Astrocyte (in vitro differentiated cells and primary cell): ENCODE measurements at regions not wholly inside any gene's neighbourhood (a gene's known extent, or its start where the extent isn't known, plus 50 kb on each side); places are given as distances from the start of the nearest gene placed in this dataset.

Experiments used
- DNase-seq: peaks from one replicate; pipeline ENCODE4 v3.0.0-alpha.2; 2010; ENCODE audit warnings: low read depth
- FAIRE-seq: peaks from 2 replicates; lab custom pipeline; 2011; peaks lifted over from hg19 to GRCh38; lab: Jason Lieb, UNC
- H2AFZ ChIP-seq: 2 replicates; pipeline ENCODE4 v1.6.0; 2012; ENCODE audit warnings: low read depth, low read length, inconsistent platforms
- H3K27ac ChIP-seq: 2 replicates; pipeline ENCODE4 v1.5.1; 2011; ENCODE audit warnings: low read depth, low read length, inconsistent platforms
- H3K27me3 ChIP-seq: 2 replicates; pipeline ENCODE4 v1.6.0; 2011; ENCODE audit warnings: low read length, inconsistent platforms; ENCODE audit not compliant: insufficient read depth
- H3K36me3 ChIP-seq: 2 replicates; pipeline ENCODE4 v1.5.1; 2011; ENCODE audit warnings: low read length, inconsistent platforms; ENCODE audit not compliant: insufficient read depth
- H3K4me1 ChIP-seq: 2 replicates; pipeline ENCODE4 v1.5.1; 2011; ENCODE audit warnings: low read length, inconsistent platforms; ENCODE audit not compliant: insufficient read depth
- H3K4me2 ChIP-seq: 2 replicates; pipeline ENCODE4 v1.6.0; 2012; ENCODE audit warnings: low read length, inconsistent platforms
- H3K4me3 ChIP-seq: 2 replicates; pipeline ENCODE4 v1.5.1; 2011; ENCODE audit warnings: low read depth, mild to moderate bottlenecking, low read length, inconsistent platforms; ENCODE audit not compliant: insufficient read depth
- H3K79me2 ChIP-seq: 2 replicates; pipeline ENCODE4 v1.6.0; 2012; ENCODE audit warnings: mild to moderate bottlenecking, low read length, inconsistent platforms; ENCODE audit not compliant: insufficient read depth
- H3K9ac ChIP-seq: 2 replicates; pipeline ENCODE4 v1.6.0; 2012; ENCODE audit warnings: mild to moderate bottlenecking, low read length, inconsistent platforms
- H3K9me3 ChIP-seq: 2 replicates; pipeline ENCODE4 v1.5.1; 2012; ENCODE audit warnings: low read depth, mild to moderate bottlenecking, low read length, inconsistent platforms; ENCODE audit not compliant: insufficient read depth
- H4K20me1 ChIP-seq: 2 replicates; pipeline ENCODE4 v1.6.0; 2012; ENCODE audit warnings: low read length, inconsistent platforms; ENCODE audit not compliant: insufficient read depth
- H3K27ac Mint-ChIP-seq: one replicate; pipeline ENCODE4 v1.8.0; 2021; ENCODE audit warnings: mild to moderate bottlenecking, mixed read lengths; ENCODE audit not compliant: unreplicated experiment
- H3K27me3 Mint-ChIP-seq: one replicate; pipeline ENCODE4 v1.8.0; 2021; ENCODE audit warnings: low read depth, mixed read lengths; ENCODE audit not compliant: unreplicated experiment
- H3K36me3 Mint-ChIP-seq: one replicate; pipeline ENCODE4 v1.8.0; 2021; ENCODE audit warnings: low read depth, mixed read lengths; ENCODE audit not compliant: unreplicated experiment
- H3K4me1 Mint-ChIP-seq: one replicate; pipeline ENCODE4 v1.8.0; 2021; ENCODE audit warnings: low read depth, mixed read lengths; ENCODE audit not compliant: unreplicated experiment
- H3K4me3 Mint-ChIP-seq: one replicate; pipeline ENCODE4 v1.8.0; 2021; ENCODE audit warnings: mild to moderate bottlenecking, moderate library complexity, mixed read lengths; ENCODE audit not compliant: unreplicated experiment
- H3K9me3 Mint-ChIP-seq: one replicate; pipeline ENCODE4 v1.8.0; 2021; ENCODE audit warnings: mild to moderate bottlenecking, mixed read lengths; ENCODE audit not compliant: unreplicated experiment
- EZH2 ChIP-seq: IDR thresholded peaks from 2 replicates; pipeline ENCODE4 v1.6.1; 2012; ENCODE audit warnings: mild to moderate bottlenecking, low read length, inconsistent platforms; ENCODE audit not compliant: insufficient read depth
- TF ChIP-seq, protein P1 (sequence below): IDR thresholded peaks from 2 replicates; pipeline ENCODE4 v1.5.1; 2011; ENCODE audit warnings: low read depth, mild to moderate bottlenecking, inconsistent platforms, low read length, moderate library complexity; ENCODE audit not compliant: insufficient read depth

DNA sequence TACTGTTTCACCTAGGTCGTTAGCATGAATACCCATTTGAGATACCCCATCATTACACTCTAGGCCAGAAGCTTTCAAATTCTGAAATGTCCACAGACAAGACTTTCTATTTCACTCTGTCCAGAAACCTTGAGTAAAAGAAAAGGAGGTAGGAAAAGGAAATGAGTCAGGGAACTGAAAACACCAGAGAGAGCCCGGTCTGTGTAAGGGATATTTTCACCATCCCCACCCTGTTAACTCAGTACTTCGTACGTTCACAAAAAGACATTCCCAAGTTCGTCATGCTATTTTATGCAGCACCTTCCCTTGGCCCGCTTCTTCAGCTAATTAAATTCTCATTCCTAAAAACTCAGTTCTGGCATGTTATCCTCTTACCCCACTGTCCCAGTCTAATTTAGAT, 89.4 kb upstream of the SOX2 start:
- H3K27me3 Mint-ChIP-seq: no peaks in the 10 kb centered on the region
- peak overlapping the region; percentile 43 for H2AFZ ChIP-seq
- H3K4me3 Mint-ChIP-seq: no peak overlapping the region
- H3K27ac Mint-ChIP-seq: peak overlapping the region; percentile 37
- peak overlapping the region; percentile 74 for H3K4me2 ChIP-seq
- TF ChIP-seq EZH2: no peak
- TF ChIP-seq, protein P1, sequence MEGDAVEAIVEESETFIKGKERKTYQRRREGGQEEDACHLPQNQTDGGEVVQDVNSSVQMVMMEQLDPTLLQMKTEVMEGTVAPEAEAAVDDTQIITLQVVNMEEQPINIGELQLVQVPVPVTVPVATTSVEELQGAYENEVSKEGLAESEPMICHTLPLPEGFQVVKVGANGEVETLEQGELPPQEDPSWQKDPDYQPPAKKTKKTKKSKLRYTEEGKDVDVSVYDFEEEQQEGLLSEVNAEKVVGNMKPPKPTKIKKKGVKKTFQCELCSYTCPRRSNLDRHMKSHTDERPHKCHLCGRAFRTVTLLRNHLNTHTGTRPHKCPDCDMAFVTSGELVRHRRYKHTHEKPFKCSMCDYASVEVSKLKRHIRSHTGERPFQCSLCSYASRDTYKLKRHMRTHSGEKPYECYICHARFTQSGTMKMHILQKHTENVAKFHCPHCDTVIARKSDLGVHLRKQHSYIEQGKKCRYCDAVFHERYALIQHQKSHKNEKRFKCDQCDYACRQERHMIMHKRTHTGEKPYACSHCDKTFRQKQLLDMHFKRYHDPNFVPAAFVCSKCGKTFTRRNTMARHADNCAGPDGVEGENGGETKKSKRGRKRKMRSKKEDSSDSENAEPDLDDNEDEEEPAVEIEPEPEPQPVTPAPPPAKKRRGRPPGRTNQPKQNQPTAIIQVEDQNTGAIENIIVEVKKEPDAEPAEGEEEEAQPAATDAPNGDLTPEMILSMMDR: no peak
- H3K4me3 ChIP-seq: peak overlapping the region; percentile 24
- H3K9me3 Mint-ChIP-seq: no peaks in the 10 kb centered on the region
- FAIRE-seq: no peak
- no peaks in the 10 kb centered on the region for H3K79me2 ChIP-seq
- no peak overlapping the region for H3K27ac ChIP-seq
- DNase-seq: peak; percentile 64
- H3K36me3 ChIP-seq: no peaks in the 10 kb centered on the region
- peaks cover 28% of the 10 kb centered on the region for H3K4me1 Mint-ChIP-seq
- H4K20me1 ChIP-seq: no peaks in the 10 kb centered on the region
- no peaks in the 10 kb centered on the region for H3K27me3 ChIP-seq
- no peak overlapping the region for H3K9ac ChIP-seq
- H3K9me3 ChIP-seq: no peaks in the 10 kb centered on the region
- H3K4me1 ChIP-seq: peaks cover 10% of the 10 kb centered on the region
- H3K36me3 Mint-ChIP-seq: no peaks in the 10 kb centered on the region

DNA sequence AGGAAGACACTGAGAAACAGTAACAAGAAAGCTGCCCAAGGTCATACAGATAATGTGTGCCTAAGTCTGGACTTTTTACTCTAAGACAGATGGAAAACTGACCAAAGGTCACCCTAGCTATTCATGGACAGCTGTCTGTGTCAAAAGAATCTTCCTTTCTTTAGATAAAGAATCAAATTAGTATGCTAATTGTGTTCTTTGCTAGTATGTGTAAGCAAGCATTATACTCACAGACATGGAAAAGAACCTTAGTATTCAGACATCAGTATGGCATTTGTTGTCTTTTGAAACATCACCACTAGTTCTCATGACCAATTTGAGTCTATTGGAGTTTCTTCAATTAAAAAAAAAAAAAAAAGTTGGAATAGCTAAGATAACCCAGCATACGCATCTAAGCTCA, 91.8 kb upstream of the SOX2 start:
- Histone ChIP-seq H3K4me3 (no peak overlapping the region), H4K20me1 (no peaks in the 10 kb centered on the region), H2AFZ (no peak overlapping the region), H3K27ac (no peak overlapping the region), H3K9me3 (no peaks in the 10 kb centered on the region), H3K4me2 (no peak overlapping the region), H3K36me3 (no peaks in the 10 kb centered on the region), H3K79me2 (no peaks in the 10 kb centered on the region), H3K4me1 (peaks cover 10% of the 10 kb centered on the region), H3K27me3 (no peaks in the 10 kb centered on the region), H3K9ac (no peak overlapping the region)
- FAIRE-seq: no peak
- peaks cover 31% of the 10 kb centered on the region for H3K4me1 Mint-ChIP-seq
- no peaks in the 10 kb centered on the region for H3K36me3 Mint-ChIP-seq
- H3K9me3 Mint-ChIP-seq: no peaks in the 10 kb centered on the region
- H3K27ac Mint-ChIP-seq: no peak overlapping the region
- no peak for DNase-seq
- no peak overlapping the region for H3K4me3 Mint-ChIP-seq
- TF ChIP-seq, protein P1: no peak
- TF ChIP-seq EZH2: no peak
- H3K27me3 Mint-ChIP-seq: no peaks in the 10 kb centered on the region

DNA sequence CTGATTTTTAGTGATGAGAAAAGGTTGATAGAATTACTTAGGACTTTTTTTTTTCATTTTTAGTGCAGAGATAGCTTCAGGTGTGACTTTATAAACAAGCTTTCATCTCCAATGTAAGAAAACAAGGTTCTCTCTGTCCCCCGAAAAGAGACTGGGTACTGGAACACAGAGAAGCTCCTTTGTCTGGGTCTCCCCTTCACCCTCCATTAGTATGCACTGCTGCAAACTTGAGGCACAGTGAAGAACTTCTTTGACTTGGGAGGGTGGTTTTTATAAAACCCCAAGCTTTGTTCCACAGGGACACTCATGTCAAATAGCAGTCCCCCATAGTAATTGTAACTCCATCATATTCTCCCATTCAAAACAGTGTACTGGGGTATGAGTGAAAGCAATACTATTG, 93.5 kb upstream of the SOX2 start:
- H4K20me1 ChIP-seq: no peaks in the 10 kb centered on the region
- H3K4me3 ChIP-seq: no peak overlapping the region
- DNase-seq (no peak), FAIRE-seq (no peak)
- no peaks in the 10 kb centered on the region for H3K79me2 ChIP-seq
- H3K27me3 Mint-ChIP-seq: no peaks in the 10 kb centered on the region
- H3K4me1 ChIP-seq: peaks cover 3% of the 10 kb centered on the region
- no peak overlapping the region for H3K9ac ChIP-seq
- H3K9me3 Mint-ChIP-seq: no peaks in the 10 kb centered on the region
- H3K27ac ChIP-seq: no peak overlapping the region
- H3K36me3 Mint-ChIP-seq: no peaks in the 10 kb centered on the region
- H3K4me1 Mint-ChIP-seq: peaks cover 20% of the 10 kb centered on the region
- no peak overlapping the region for H3K4me2 ChIP-seq
- no peaks in the 10 kb centered on the region for H3K27me3 ChIP-seq
- H3K9me3 ChIP-seq: no peaks in the 10 kb centered on the region
- TF ChIP-seq EZH2: no peak
- TF ChIP-seq, protein P1: no peak
- no peak overlapping the region for H3K4me3 Mint-ChIP-seq
- no peak overlapping the region for H3K27ac Mint-ChIP-seq
- no peaks in the 10 kb centered on the region for H3K36me3 ChIP-seq
- no peak overlapping the region for H2AFZ ChIP-seq
